H1 (cell line): ENCODE measurements at regions not wholly inside any gene's neighbourhood (a gene's known extent, or its start where the extent isn't known, plus 50 kb on each side); places are given as distances from the start of the nearest gene placed in this dataset.

Experiments
- CTCF ChIA-PET: fragments of 300-600 bp; sonication (Branson Sonifier 250); formaldehyde crosslinking; loops from one replicate; lab custom pipeline; 2021; ENCODE audit not compliant: partially characterized antibody; lab: Charles Lee
- POLR2A ChIA-PET: fragments of 300-600 bp; sonication (Branson Sonifier 250); formaldehyde crosslinking; loops from one replicate; lab custom pipeline; 2021; ENCODE audit warnings: inconsistent platforms; ENCODE audit not compliant: partially characterized antibody; lab: Charles Lee
- DNase-seq, 2 experiments: peaks; one replicate each; pipeline versions ENCODE4 v3.0.0 to v3.0.0-alpha.2; 2010 to 2022; ENCODE audit warnings: low spot score in 2 of 2, low read depth in 1 of 2, mixed read lengths in 1 of 2
- FAIRE-seq: peaks from 2 replicates; lab custom pipeline; 2011; peaks lifted over from hg19 to GRCh38; lab: Jason Lieb, UNC
- H2AFZ ChIP-seq: 2 replicates; pipeline ENCODE4 v1.8.1; 2012; ENCODE audit warnings: low read length, inconsistent platforms
- H2AK5ac ChIP-seq: 2 replicates; pipeline ENCODE4 v1.6.1; 2013; ENCODE audit warnings: low read depth, low read length
- H2BK120ac ChIP-seq: replicated peaks from 2 replicates; pipeline ENCODE3; 2013; ENCODE audit warnings: low read depth, low read length, inconsistent platforms
- H2BK12ac ChIP-seq: 2 replicates; pipeline ENCODE4 v1.6.1; 2013; ENCODE audit warnings: low read depth, low read length
- H2BK15ac ChIP-seq: 2 replicates; pipeline ENCODE4 v1.6.1; 2013; ENCODE audit warnings: low read length
- H2BK20ac ChIP-seq: 2 replicates; pipeline ENCODE4 v1.6.1; 2013; ENCODE audit warnings: low read length
- H2BK5ac ChIP-seq: 2 replicates; pipeline ENCODE4 v1.6.1; 2013; ENCODE audit warnings: low read depth, low read length
- H3K14ac ChIP-seq: 2 replicates; pipeline ENCODE4 v1.6.1; 2013; ENCODE audit warnings: inconsistent platforms; ENCODE audit not compliant: insufficient read length
- H3K18ac ChIP-seq: 2 replicates; pipeline ENCODE4 v1.6.1; 2013; ENCODE audit warnings: low read length; ENCODE audit errors: extremely low read depth
- H3K23ac ChIP-seq: 2 replicates; pipeline ENCODE4 v1.6.1; 2013; ENCODE audit warnings: inconsistent platforms; ENCODE audit not compliant: insufficient read length
- H3K23me2 ChIP-seq: 2 replicates; pipeline ENCODE4 v1.6.1; 2013; ENCODE audit warnings: low read depth, low read length
- H3K27ac ChIP-seq: 2 replicates; pipeline ENCODE4 v1.6.1; 2011; ENCODE audit warnings: low read depth, low read length, inconsistent platforms
- H3K27me3 ChIP-seq, 4 experiments: replicated peaks in 1 of 4; 1 replicate in 1 of 4; 2 replicates in 3 of 4; pipeline versions ENCODE4 v1.6.1 to v1.8.1; 2011 to 2013; ENCODE audit warnings: low read length in 3 of 4, mild to moderate bottlenecking in 3 of 4, inconsistent platforms in 2 of 4, mixed read lengths in 2 of 4, moderate library complexity in 1 of 4; ENCODE audit not compliant: control insufficient read depth in 3 of 4, insufficient read depth in 3 of 4; ENCODE audit errors: extremely low read depth in 1 of 4
- H3K36me3 ChIP-seq, 4 experiments: 2 replicates each; pipeline versions ENCODE4 v1.6.1 to v1.8.1; 2011 to 2013; ENCODE audit warnings: mild to moderate bottlenecking in 4 of 4, low read length in 3 of 4, moderate library complexity in 2 of 4, control low read depth in 1 of 4, inconsistent platforms in 1 of 4; ENCODE audit not compliant: insufficient read depth in 4 of 4, control insufficient read depth in 2 of 4
- H3K4ac ChIP-seq: replicated peaks from 2 replicates; pipeline ENCODE3; 2013; ENCODE audit warnings: low read length, low read depth, mixed read lengths, inconsistent platforms; ENCODE audit not compliant: insufficient read length
- H3K4me1 ChIP-seq, 4 experiments: replicated peaks in 1 of 4; 1 replicate in 1 of 4; 2 replicates in 3 of 4; pipeline versions ENCODE4 v1.6.1 to v1.8.1; 2011 to 2013; ENCODE audit warnings: low read length in 3 of 4, inconsistent platforms in 2 of 4, mixed read lengths in 1 of 4; ENCODE audit not compliant: insufficient read depth in 4 of 4, control insufficient read depth in 3 of 4
- H3K4me2 ChIP-seq, 2 experiments: 2 replicates each; pipeline versions ENCODE4 v1.6.1 to v1.8.1; 2011 to 2013; ENCODE audit warnings: low read depth in 2 of 2, low read length in 2 of 2, control low read depth in 1 of 2, inconsistent platforms in 1 of 2, mild to moderate bottlenecking in 1 of 2; ENCODE audit not compliant: insufficient read depth in 1 of 2
- H3K4me3 ChIP-seq, 4 experiments: fragments of 200-600, 300-600 bp in 1 of 4; sonication (generic), shearing (Covaris generic), sonication (Bioruptor Twin) in 1 of 4; 2 replicates each; pipeline versions ENCODE4 v1.5.1 to v1.8.1; 2011 to 2016; ENCODE audit warnings: low read length in 4 of 4, low read depth in 3 of 4, control low read depth in 2 of 4, inconsistent platforms in 2 of 4, mild to moderate bottlenecking in 2 of 4, mixed read lengths in 1 of 4, moderate library complexity in 1 of 4; ENCODE audit not compliant: insufficient read depth in 2 of 4; ENCODE audit errors: extremely low read depth in 1 of 4
- H3K56ac ChIP-seq: replicated peaks from 2 replicates; pipeline ENCODE3; 2013; ENCODE audit warnings: low read depth, mild to moderate bottlenecking, mixed read lengths, low read length, inconsistent platforms; ENCODE audit not compliant: insufficient read length
- H3K79me1 ChIP-seq: 2 replicates; pipeline ENCODE4 v1.6.1; 2013; ENCODE audit warnings: low read depth, low read length, control low read depth
- H3K79me2 ChIP-seq, 2 experiments: 2 replicates each; pipeline versions ENCODE4 v1.6.1 to v1.8.1; 2012 to 2013; ENCODE audit warnings: low read length in 2 of 2, mild to moderate bottlenecking in 2 of 2, inconsistent platforms in 1 of 2; ENCODE audit not compliant: insufficient read depth in 2 of 2, control insufficient read depth in 1 of 2
- H3K9ac ChIP-seq, 4 experiments: replicated peaks in 1 of 4; 1 replicate in 1 of 4; 2 replicates in 3 of 4; pipeline versions ENCODE4 v1.6.1 to v1.8.1; 2011 to 2013; ENCODE audit warnings: low read depth in 3 of 4, low read length in 3 of 4, control low read depth in 2 of 4, mild to moderate bottlenecking in 2 of 4, moderate library complexity in 2 of 4, inconsistent platforms in 1 of 4; ENCODE audit errors: extremely low read depth in 1 of 4
- H3K9me3 ChIP-seq, 2 experiments: 2 replicates each; pipeline versions ENCODE4 v1.6.1 to v1.8.1; 2012 to 2013; ENCODE audit warnings: mild to moderate bottlenecking in 2 of 2, moderate library complexity in 2 of 2, control low read depth in 1 of 2, inconsistent platforms in 1 of 2, low read depth in 1 of 2, low read length in 1 of 2, mixed read lengths in 1 of 2; ENCODE audit not compliant: insufficient read depth in 2 of 2
- H4K20me1 ChIP-seq, 2 experiments: replicated peaks in 1 of 2; 2 replicates each; pipeline versions ENCODE3 to v1.8.1; 2011 to 2013; ENCODE audit warnings: inconsistent platforms in 2 of 2, low read length in 2 of 2, mild to moderate bottlenecking in 1 of 2; ENCODE audit not compliant: insufficient read depth in 2 of 2, control insufficient read depth in 1 of 2
- H4K5ac ChIP-seq: 2 replicates; pipeline ENCODE4 v1.6.1; 2013; ENCODE audit warnings: low read length, low read depth, mixed read lengths, inconsistent platforms; ENCODE audit not compliant: insufficient read length
- H4K8ac ChIP-seq: 2 replicates; pipeline ENCODE4 v1.8.0; 2013; ENCODE audit warnings: mild to moderate bottlenecking, moderate library complexity, low read length, inconsistent platforms; ENCODE audit not compliant: insufficient read depth; ENCODE audit errors: extremely low read depth
- H4K91ac ChIP-seq: replicated peaks from 2 replicates; pipeline ENCODE3; 2013; ENCODE audit warnings: low read length, mixed read lengths, inconsistent platforms; ENCODE audit not compliant: insufficient read length
- BACH1 ChIP-seq: IDR thresholded peaks from 2 replicates; pipeline ENCODE4 v1.6.1; 2012; ENCODE audit warnings: low read length, improper control_type of control experiment
- CHD1 ChIP-seq: IDR thresholded peaks from 2 replicates; pipeline ENCODE4 v1.6.1; 2012; ENCODE audit warnings: low read depth, low read length, improper control_type of control experiment
- CREB1 ChIP-seq: IDR thresholded peaks from 2 replicates; pipeline ENCODE4 v1.6.1; 2012; ENCODE audit warnings: inconsistent platforms
- EGR1 ChIP-seq: IDR thresholded peaks from 2 replicates; pipeline ENCODE4 v1.6.1; 2011; ENCODE audit warnings: low read depth, low read length, borderline replicate concordance
- GABPA ChIP-seq: IDR thresholded peaks from 2 replicates; pipeline ENCODE4 v1.6.1; 2011; ENCODE audit warnings: mild to moderate bottlenecking, low read length, moderate library complexity, borderline replicate concordance; ENCODE audit not compliant: insufficient read depth
- RAD21 ChIP-seq, 2 experiments: IDR thresholded peaks in 1 of 2; conservative IDR thresholded peaks in 1 of 2; 2 replicates each; pipeline ENCODE4 v1.6.1; 2011; ENCODE audit warnings: low read depth in 2 of 2, low read length in 2 of 2, improper control_type of control experiment in 1 of 2, inconsistent platforms in 1 of 2, mild to moderate bottlenecking in 1 of 2, moderate library complexity in 1 of 2
- SIN3A ChIP-seq, 2 experiments: IDR thresholded peaks in 1 of 2; conservative IDR thresholded peaks in 1 of 2; 2 replicates each; pipeline ENCODE4 v1.6.1; 2011 to 2012; ENCODE audit warnings: low read length in 2 of 2, improper control_type of control experiment in 1 of 2, low read depth in 1 of 2, mild to moderate bottlenecking in 1 of 2
- SUZ12 ChIP-seq: fragments of 200-600 bp; sonication (generic); IDR thresholded peaks from 2 replicates; pipeline ENCODE4 v1.6.1; 2012; ENCODE audit warnings: mild to moderate bottlenecking, inconsistent platforms, low read length, moderate library complexity, mixed read lengths
- TAF1 ChIP-seq: IDR thresholded peaks from 2 replicates; pipeline ENCODE4 v1.6.1; 2011; ENCODE audit warnings: mild to moderate bottlenecking, low read depth, low read length
- TAF7 ChIP-seq: optimal IDR thresholded peaks from 2 replicates; pipeline ENCODE3; 2011; ENCODE audit warnings: low read depth, mild to moderate bottlenecking, inconsistent platforms, low read length, moderate library complexity, borderline replicate concordance
- ZNF274 ChIP-seq: IDR thresholded peaks from 2 replicates; pipeline ENCODE4 v1.7.0; 2012; ENCODE audit warnings: low read length, borderline replicate concordance; ENCODE audit errors: extremely low read depth
- TF ChIP-seq, protein P1 (sequence below): IDR thresholded peaks from 2 replicates; pipeline ENCODE4 v1.6.1; 2012; ENCODE audit warnings: inconsistent platforms
- TF ChIP-seq, protein P2 (sequence below): IDR thresholded peaks from 2 replicates; pipeline ENCODE4 v1.6.1; 2012; ENCODE audit warnings: low read length, inconsistent platforms

GRCh38 chr1:191504999-191505398 lies 653.3 kb upstream of the RGS18 start:
- no peak overlapping the region for H3K4ac ChIP-seq
- H3K79me1 ChIP-seq: no peaks in the 10 kb centered on the region
- no peak overlapping the region for H3K56ac ChIP-seq
- no peak overlapping the region for H3K9ac ChIP-seq
- H4K8ac ChIP-seq: no peak overlapping the region
- H3K14ac ChIP-seq: no peak overlapping the region
- H2AFZ ChIP-seq: no peak overlapping the region
- no peak overlapping the region for H4K91ac ChIP-seq
- no peak overlapping the region for H2BK5ac ChIP-seq
- H3K4me3 ChIP-seq: no peak overlapping the region
- H3K4me2 ChIP-seq: no peak overlapping the region
- no peaks in the 10 kb centered on the region for H3K23me2 ChIP-seq
- H3K9me3 ChIP-seq: no peaks in the 10 kb centered on the region; a peak in 1 of 4 replicates
- no peak overlapping the region for H2BK120ac ChIP-seq
- no peak overlapping the region for H3K27ac ChIP-seq
- H2BK15ac ChIP-seq: no peak overlapping the region
- H2BK20ac ChIP-seq: no peak overlapping the region
- ChIA-PET POLR2A (no interaction called here), CTCF (no interaction called here)
- H2BK12ac ChIP-seq: no peak overlapping the region
- FAIRE-seq (no peak), DNase-seq (no peak)
- no peaks in the 10 kb centered on the region for H3K36me3 ChIP-seq
- no peak overlapping the region for H3K23ac ChIP-seq
- H3K79me2 ChIP-seq: no peaks in the 10 kb centered on the region
- no peak overlapping the region for H2AK5ac ChIP-seq
- no peaks in the 10 kb centered on the region for H4K20me1 ChIP-seq
- H3K27me3 ChIP-seq: no peaks in the 10 kb centered on the region
- no peak overlapping the region for H4K5ac ChIP-seq
- no peaks in the 10 kb centered on the region for H3K4me1 ChIP-seq
- no peak overlapping the region for H3K18ac ChIP-seq
- TF ChIP-seq RAD21 (IDR thresholded peaks at IDR 0.05 in 1 of 2, conservative IDR thresholded peaks at IDR 0.05 in 1 of 2; ENCODE audit: low read depth in 2 of 2, low read length in 2 of 2) (no peak), ZNF274 (no peak), CREB1 (no peak), SUZ12 (no peak), TAF1 (no peak), GABPA (no peak), CHD1 (no peak), BACH1 (no peak), TAF7 (no peak), SIN3A (conservative IDR thresholded peaks at IDR 0.05 in 1 of 2, IDR thresholded peaks at IDR 0.05 in 1 of 2; ENCODE audit: low read depth in 1 of 2, low read length in 2 of 2) (no peak), EGR1 (no peak)
- TF ChIP-seq, protein P1, sequence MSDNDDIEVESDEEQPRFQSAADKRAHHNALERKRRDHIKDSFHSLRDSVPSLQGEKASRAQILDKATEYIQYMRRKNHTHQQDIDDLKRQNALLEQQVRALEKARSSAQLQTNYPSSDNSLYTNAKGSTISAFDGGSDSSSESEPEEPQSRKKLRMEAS: no peak
- TF ChIP-seq, protein P2, sequence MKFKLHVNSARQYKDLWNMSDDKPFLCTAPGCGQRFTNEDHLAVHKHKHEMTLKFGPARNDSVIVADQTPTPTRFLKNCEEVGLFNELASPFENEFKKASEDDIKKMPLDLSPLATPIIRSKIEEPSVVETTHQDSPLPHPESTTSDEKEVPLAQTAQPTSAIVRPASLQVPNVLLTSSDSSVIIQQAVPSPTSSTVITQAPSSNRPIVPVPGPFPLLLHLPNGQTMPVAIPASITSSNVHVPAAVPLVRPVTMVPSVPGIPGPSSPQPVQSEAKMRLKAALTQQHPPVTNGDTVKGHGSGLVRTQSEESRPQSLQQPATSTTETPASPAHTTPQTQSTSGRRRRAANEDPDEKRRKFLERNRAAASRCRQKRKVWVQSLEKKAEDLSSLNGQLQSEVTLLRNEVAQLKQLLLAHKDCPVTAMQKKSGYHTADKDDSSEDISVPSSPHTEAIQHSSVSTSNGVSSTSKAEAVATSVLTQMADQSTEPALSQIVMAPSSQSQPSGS: no peak
